GM21529 (cell line): ENCODE measurements at regions not wholly inside any gene's neighbourhood (a gene's known extent, or its start where the extent isn't known, plus 50 kb on each side); places are given as distances from the start of the nearest gene placed in this dataset.
"Not testable (repeated sequence)": the region's sequence is repeated elsewhere in the genome, so short reads cannot be mapped to it uniquely, and the experiment has no call there.

Experiments
- ATAC-seq: cut with Tn5 transposase; IDR thresholded peaks from one replicate; pipeline ENCODE4 v1.9.1; 2021; ENCODE audit not compliant: unreplicated experiment

GRCh38 chr4:26044524-26044923 is 130.5 kb downstream of the SMIM20 start:
- ATAC-seq: no peak

- no peak for ATAC-seq
Measured at GRCh38 chr4:26044983-26045382, 131.0 kb downstream of the SMIM20 start.

GRCh38 chr4:26047795-26048194 is 133.8 kb downstream of the SMIM20 start:
- ATAC-seq: no peak

- no peak for ATAC-seq
Measured at GRCh38 chr4:26048378-26048882, 134.4 kb downstream of the SMIM20 start.

- ATAC-seq: no peak
Measured at GRCh38 chr4:26048950-26049349, 134.9 kb downstream of the SMIM20 start.

GRCh38 chr4:26049447-26049846 is 135.4 kb downstream of the SMIM20 start:
- peak; percentile 32 for ATAC-seq

- ATAC-seq: peak; percentile 71
Measured at GRCh38 chr4:26050212-26050643, 136.2 kb downstream of the SMIM20 start.

GRCh38 chr4:26050671-26051070 is 136.7 kb downstream of the SMIM20 start:
- ATAC-seq: no peak

GRCh38 chr4:26051240-26051639 is 137.2 kb downstream of the SMIM20 start:
- ATAC-seq: no peak

- no peak for ATAC-seq
Measured at GRCh38 chr4:26052663-26053541, 138.9 kb downstream of the SMIM20 start.

- ATAC-seq: no peak
Measured at GRCh38 chr4:26053761-26054160, 139.7 kb downstream of the SMIM20 start.

- ATAC-seq: no peak
Measured at GRCh38 chr4:26055855-26056254, 141.8 kb downstream of the SMIM20 start.

- ATAC-seq: no peak
Measured at GRCh38 chr4:26056406-26056805, 142.4 kb downstream of the SMIM20 start.

GRCh38 chr4:26057839-26058238 is 143.8 kb downstream of the SMIM20 start:
- not testable (repeated sequence) for ATAC-seq

GRCh38 chr4:26058537-26058936 is 144.5 kb downstream of the SMIM20 start:
- ATAC-seq: peak; percentile 78

- no peak for ATAC-seq
Measured at GRCh38 chr4:26059391-26060154, 145.6 kb downstream of the SMIM20 start.

GRCh38 chr4:26060286-26060685 is 146.3 kb downstream of the SMIM20 start:
- ATAC-seq: no peak

GRCh38 chr4:26061248-26061986 is 147.4 kb downstream of the SMIM20 start:
- no peak for ATAC-seq

GRCh38 chr4:26062215-26062614 is 148.2 kb downstream of the SMIM20 start:
- no peak for ATAC-seq

- ATAC-seq: not testable (repeated sequence)
Measured at GRCh38 chr4:26064009-26064408, 150.0 kb downstream of the SMIM20 start.

GRCh38 chr4:26065833-26066232 is 151.8 kb downstream of the SMIM20 start:
- no peak for ATAC-seq
